ENCODE measurements at regions not wholly inside any gene's neighbourhood (a gene's known extent, or its start where the extent isn't known, plus 50 kb on each side); places are given as distances from the start of the nearest gene placed in this dataset.

DNA sequence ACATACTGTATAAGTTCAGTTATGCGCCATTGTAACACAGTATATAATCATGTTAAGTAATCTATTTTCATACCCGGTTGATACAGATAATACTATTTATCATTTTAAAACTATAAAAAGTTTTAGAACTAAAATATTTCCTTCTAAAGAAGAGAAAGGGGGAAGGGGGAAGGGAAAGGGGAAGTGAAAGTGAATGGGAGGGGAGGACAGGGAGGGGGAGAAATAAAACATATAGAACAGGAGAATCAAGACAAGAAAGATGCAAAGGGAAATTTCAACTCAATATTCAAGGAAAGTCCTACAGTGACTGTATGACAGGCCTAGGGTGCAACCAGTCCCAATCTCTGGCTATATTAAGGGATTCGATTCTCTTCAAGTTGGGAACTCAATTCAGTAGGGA is 1278.8 kb downstream of the MAT2B start:
- H3K79me2 ChIP-seq (replicated peaks; ENCODE audit: insufficient read depth, low read length): no peaks in the 10 kb centered on the region

DNA sequence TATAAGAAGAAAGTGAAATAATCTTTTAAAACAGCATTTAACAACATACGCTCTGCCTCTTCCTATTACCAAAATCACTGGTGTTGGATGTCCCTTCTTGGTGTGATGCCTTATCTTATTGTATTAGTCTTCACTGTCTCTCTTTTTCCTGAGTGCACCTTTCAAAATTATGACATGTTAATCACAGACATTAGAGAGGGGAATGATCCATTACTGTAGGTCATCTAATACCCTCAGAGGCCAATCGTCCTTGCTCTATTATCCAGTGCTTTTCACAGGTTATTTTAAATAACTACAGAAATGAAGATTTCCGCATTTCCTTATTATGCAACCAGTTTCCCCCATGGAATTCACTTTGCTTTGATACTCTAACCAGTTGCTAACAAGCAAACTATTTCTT is 1292.7 kb downstream of the MAT2B start:
- H3K36me3 ChIP-seq (ENCODE audit: insufficient read depth, low read length): no peaks in the 10 kb centered on the region
- H3K9me2 ChIP-seq (ENCODE audit: insufficient read depth, low read length): no peaks in the 10 kb centered on the region
- no peak overlapping the region for H3K4me2 ChIP-seq (ENCODE audit: low read length)
- no peak overlapping the region for H3K9ac ChIP-seq (ENCODE audit: low read length)
- no peaks in the 10 kb centered on the region for H3K79me2 ChIP-seq (replicated peaks; ENCODE audit: insufficient read depth, low read length)
- no peaks in the 10 kb centered on the region for H4K20me1 ChIP-seq (ENCODE audit: insufficient read depth)
- H3K9me3 ChIP-seq (ENCODE audit: low read length): peaks cover 13% of the 10 kb centered on the region
- H3K27ac ChIP-seq (ENCODE audit: low read length): no peak overlapping the region
- no peak overlapping the region for H3K4me3 ChIP-seq (ENCODE audit: low read length)
- no peak for TF ChIP-seq RAD21 (conservative IDR thresholded peaks at IDR 0.05)
- no peak for TF ChIP-seq MXI1 (conservative IDR thresholded peaks at IDR 0.05; ENCODE audit: poor library complexity, severe bottlenecking)
- TF ChIP-seq, protein P1, sequence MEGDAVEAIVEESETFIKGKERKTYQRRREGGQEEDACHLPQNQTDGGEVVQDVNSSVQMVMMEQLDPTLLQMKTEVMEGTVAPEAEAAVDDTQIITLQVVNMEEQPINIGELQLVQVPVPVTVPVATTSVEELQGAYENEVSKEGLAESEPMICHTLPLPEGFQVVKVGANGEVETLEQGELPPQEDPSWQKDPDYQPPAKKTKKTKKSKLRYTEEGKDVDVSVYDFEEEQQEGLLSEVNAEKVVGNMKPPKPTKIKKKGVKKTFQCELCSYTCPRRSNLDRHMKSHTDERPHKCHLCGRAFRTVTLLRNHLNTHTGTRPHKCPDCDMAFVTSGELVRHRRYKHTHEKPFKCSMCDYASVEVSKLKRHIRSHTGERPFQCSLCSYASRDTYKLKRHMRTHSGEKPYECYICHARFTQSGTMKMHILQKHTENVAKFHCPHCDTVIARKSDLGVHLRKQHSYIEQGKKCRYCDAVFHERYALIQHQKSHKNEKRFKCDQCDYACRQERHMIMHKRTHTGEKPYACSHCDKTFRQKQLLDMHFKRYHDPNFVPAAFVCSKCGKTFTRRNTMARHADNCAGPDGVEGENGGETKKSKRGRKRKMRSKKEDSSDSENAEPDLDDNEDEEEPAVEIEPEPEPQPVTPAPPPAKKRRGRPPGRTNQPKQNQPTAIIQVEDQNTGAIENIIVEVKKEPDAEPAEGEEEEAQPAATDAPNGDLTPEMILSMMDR (IDR thresholded peaks at IDR 0.05; ENCODE audit: poor library complexity, severe bottlenecking): no peak
- TF ChIP-seq REST (IDR thresholded peaks at IDR 0.05; ENCODE audit: borderline replicate concordance): no peak
- TF ChIP-seq EZH2 (IDR thresholded peaks at IDR 0.05; ENCODE audit: borderline replicate concordance, insufficient read depth, low read length, poor library complexity, severe bottlenecking): no peak
- TF ChIP-seq POLR2AphosphoS5 (IDR thresholded peaks at IDR 0.05): peak; percentile 75
- no peak for TF ChIP-seq TAF1 (IDR thresholded peaks at IDR 0.05; ENCODE audit: low read depth)
- TF ChIP-seq SMC3 (conservative IDR thresholded peaks at IDR 0.05; ENCODE audit: poor library complexity): no peak
- TF ChIP-seq EP300 (conservative IDR thresholded peaks at IDR 0.05; ENCODE audit: poor library complexity, severe bottlenecking): peak; percentile 56
- no peak overlapping the region for H2AFZ ChIP-seq (ENCODE audit: low read depth, low read length)
- no peaks in the 10 kb centered on the region for H3F3A ChIP-seq (ENCODE audit: insufficient read depth, low read length, poor library complexity, severe bottlenecking)
- no peaks in the 10 kb centered on the region for H3K27me3 ChIP-seq (ENCODE audit: insufficient read depth, low read depth, low read length)

More for the DNA sequence above, 1278.8 kb downstream of the MAT2B start:
- Histone ChIP-seq H2AFZ (ENCODE audit: low read depth, low read length) (no peak overlapping the region), H3K4me2 (ENCODE audit: low read length) (no peak overlapping the region), H3K9me3 (ENCODE audit: low read length) (no peaks in the 10 kb centered on the region), H3K9ac (ENCODE audit: low read length) (no peak overlapping the region), H3K27me3 (ENCODE audit: insufficient read depth, low read depth, low read length) (no peaks in the 10 kb centered on the region), H4K20me1 (ENCODE audit: insufficient read depth) (no peaks in the 10 kb centered on the region), H3K36me3 (ENCODE audit: insufficient read depth, low read length) (no peaks in the 10 kb centered on the region), H3K4me3 (ENCODE audit: low read length) (no peak overlapping the region), H3F3A (ENCODE audit: insufficient read depth, low read length, poor library complexity, severe bottlenecking) (no peaks in the 10 kb centered on the region), H3K9me2 (ENCODE audit: insufficient read depth, low read length) (no peaks in the 10 kb centered on the region), H3K27ac (ENCODE audit: low read length) (no peak overlapping the region)
- TF ChIP-seq EZH2 (IDR thresholded peaks at IDR 0.05; ENCODE audit: borderline replicate concordance, insufficient read depth, low read length, poor library complexity, severe bottlenecking): no peak
- TF ChIP-seq REST (IDR thresholded peaks at IDR 0.05; ENCODE audit: borderline replicate concordance): no peak
- no peak for TF ChIP-seq RAD21 (conservative IDR thresholded peaks at IDR 0.05)
- TF ChIP-seq SMC3 (conservative IDR thresholded peaks at IDR 0.05; ENCODE audit: poor library complexity): no peak
- TF ChIP-seq EP300 (conservative IDR thresholded peaks at IDR 0.05; ENCODE audit: poor library complexity, severe bottlenecking): no peak
- no peak for TF ChIP-seq MXI1 (conservative IDR thresholded peaks at IDR 0.05; ENCODE audit: poor library complexity, severe bottlenecking)
- TF ChIP-seq, protein P1 (IDR thresholded peaks at IDR 0.05; ENCODE audit: poor library complexity, severe bottlenecking): no peak
- no peak for TF ChIP-seq TAF1 (IDR thresholded peaks at IDR 0.05; ENCODE audit: low read depth)
- TF ChIP-seq POLR2AphosphoS5 (IDR thresholded peaks at IDR 0.05): no peak
